Ishikawa (cell line): ENCODE measurements at regions not wholly inside any gene's neighbourhood (a gene's known extent, or its start where the extent isn't known, plus 50 kb on each side); places are given as distances from the start of the nearest gene placed in this dataset.

Experiments
- CEBPB ChIP-seq: IDR thresholded peaks from 2 replicates; pipeline ENCODE4 v1.6.1; 2012
- CREB1 ChIP-seq: IDR thresholded peaks from 2 replicates; pipeline ENCODE4 v1.6.1; 2012; ENCODE audit warnings: low read depth
- EGR1 ChIP-seq: IDR thresholded peaks from 2 replicates; pipeline ENCODE4 v1.6.1; 2012
- EP300 ChIP-seq: IDR thresholded peaks from 2 replicates; pipeline ENCODE4 v1.6.1; 2012; ENCODE audit warnings: borderline replicate concordance
- FOXM1 ChIP-seq: IDR thresholded peaks from 2 replicates; pipeline ENCODE4 v1.6.1; 2012; ENCODE audit warnings: low read depth, borderline replicate concordance
- MAX ChIP-seq: IDR thresholded peaks from 2 replicates; pipeline ENCODE4 v1.6.1; 2012
- NFIC ChIP-seq: IDR thresholded peaks from 2 replicates; pipeline ENCODE4 v1.6.1; 2012
- RAD21 ChIP-seq: IDR thresholded peaks from 2 replicates; pipeline ENCODE4 v1.6.1; 2012; ENCODE audit warnings: low read depth
- REST ChIP-seq: IDR thresholded peaks from 2 replicates; pipeline ENCODE4 v1.6.1; 2012; ENCODE audit warnings: low read depth, mild to moderate bottlenecking
- TAF1 ChIP-seq: IDR thresholded peaks from 2 replicates; pipeline ENCODE4 v1.6.1; 2012; ENCODE audit warnings: low read depth, mild to moderate bottlenecking
- TCF12 ChIP-seq: IDR thresholded peaks from 2 replicates; pipeline ENCODE4 v1.6.1; 2012; ENCODE audit warnings: low read depth
- TEAD4 ChIP-seq: IDR thresholded peaks from 2 replicates; pipeline ENCODE4 v1.6.1; 2012
- YY1 ChIP-seq: IDR thresholded peaks from 2 replicates; pipeline ENCODE4 v1.6.1; 2012; ENCODE audit warnings: low read depth
- ZBTB7A ChIP-seq: IDR thresholded peaks from 2 replicates; pipeline ENCODE4 v1.6.1; 2012; ENCODE audit warnings: low read depth

- no peak for TF ChIP-seq TAF1
- TF ChIP-seq TEAD4: no peak
- no peak for TF ChIP-seq EP300
- no peak for TF ChIP-seq ZBTB7A
- no peak for TF ChIP-seq TCF12
- no peak for TF ChIP-seq RAD21
- no peak for TF ChIP-seq REST
- no peak for TF ChIP-seq CEBPB
- no peak for TF ChIP-seq CREB1
- TF ChIP-seq FOXM1: no peak
- TF ChIP-seq NFIC: no peak
- TF ChIP-seq MAX: no peak
- TF ChIP-seq EGR1: no peak
- no peak for TF ChIP-seq YY1
These were observed 642.2 kb downstream of the LIG4 start for GRCh38 chr13:107573184-107573583.
